Esophagus mucosa (tissue), 1 donor: ENCODE measurements at regions not wholly inside any gene's neighbourhood (a gene's known extent, or its start where the extent isn't known, plus 50 kb on each side); places are given as distances from the start of the nearest gene placed in this dataset.

Source experiments
- ATAC-seq: fragments of 200-7000 bp; cut with Tn5 transposase; one replicate; pipeline ENCODE4 v1.9.1; 2020
- donor health status: DM: yes; HTN: yes; CAD: no.

GRCh38 chr3:82938821-82939328 is 1177.4 kb upstream of the GBE1 start:
- ATAC-seq = no peak

GRCh38 chr3:82927309-82928253 is 1166.1 kb upstream of the GBE1 start:
- ATAC-seq = no peak

GRCh38 chr3:82891028-82891427 is 1129.6 kb upstream of the GBE1 start:
- no peak for ATAC-seq

GRCh38 chr3:82883072-82883471 is 1121.6 kb upstream of the GBE1 start:
- ATAC-seq = no peak

GRCh38 chr3:82875401-82875800 is 1114.0 kb upstream of the GBE1 start:
- no peak for ATAC-seq

- no peak for ATAC-seq
Observed at GRCh38 chr3:82839871-82840270, 1078.4 kb upstream of the GBE1 start.

- no peak for ATAC-seq
Observed at GRCh38 chr3:82834098-82834497, 1072.7 kb upstream of the GBE1 start.

GRCh38 chr3:82824491-82824890 is 1063.0 kb upstream of the GBE1 start:
- ATAC-seq = no peak

GRCh38 chr3:82816086-82816485 is 1054.6 kb upstream of the GBE1 start:
- no peak for ATAC-seq

- no peak for ATAC-seq
Observed at GRCh38 chr3:82815417-82816058, 1054.1 kb upstream of the GBE1 start.

- ATAC-seq = no peak
Observed at GRCh38 chr3:82814660-82815059, 1053.2 kb upstream of the GBE1 start.

GRCh38 chr3:82807781-82808180 is 1046.3 kb upstream of the GBE1 start:
- no peak for ATAC-seq

GRCh38 chr3:82802501-82802900 is 1041.1 kb upstream of the GBE1 start:
- no peak for ATAC-seq

- ATAC-seq = no peak
Observed at GRCh38 chr3:82800248-82800647, 1038.8 kb upstream of the GBE1 start.

GRCh38 chr3:82796765-82797164 is 1035.3 kb upstream of the GBE1 start:
- ATAC-seq = peak; percentile 29

- no peak for ATAC-seq
Observed at GRCh38 chr3:82791241-82791640, 1029.8 kb upstream of the GBE1 start.

GRCh38 chr3:82790307-82791097 is 1029.1 kb upstream of the GBE1 start:
- ATAC-seq = no peak

- ATAC-seq = no peak
Observed at GRCh38 chr3:82783194-82783593, 1021.7 kb upstream of the GBE1 start.

GRCh38 chr3:82773207-82773606 is 1011.8 kb upstream of the GBE1 start:
- ATAC-seq = no peak

GRCh38 chr3:82764521-82764920 is 1003.1 kb upstream of the GBE1 start:
- ATAC-seq = no peak

GRCh38 chr3:82761858-82762257 is 1000.4 kb upstream of the GBE1 start:
- no peak for ATAC-seq

- no peak for ATAC-seq
Observed at GRCh38 chr3:82745544-82745943, 984.1 kb upstream of the GBE1 start.

GRCh38 chr3:82743196-82743595 is 981.8 kb upstream of the GBE1 start:
- ATAC-seq = no peak
